ENCODE measurements at regions not wholly inside any gene's neighbourhood (a gene's known extent, or its start where the extent isn't known, plus 50 kb on each side); places are given as distances from the start of the nearest gene placed in this dataset.

GRCh38 chr4:129550281-129550785, 454.4 kb downstream of the C4orf33 start:
- Histone ChIP-seq H3K27ac (ENCODE audit: low read depth, low read length, poor library complexity, severe bottlenecking) (no peak overlapping the region), H3K9me3 (ENCODE audit: low read depth, low read length, poor library complexity, severe bottlenecking) (no peaks in the 10 kb centered on the region), H3K36me3 (ENCODE audit: insufficient read depth, low read length, poor library complexity, severe bottlenecking) (no peaks in the 10 kb centered on the region), H3K27me3 (replicated peaks; ENCODE audit: insufficient read depth, low read depth, low read length, poor library complexity) (no peaks in the 10 kb centered on the region), H3K4me3 (ENCODE audit: low read depth, low read length, poor library complexity, severe bottlenecking) (no peak overlapping the region), H3K4me1 (ENCODE audit: insufficient read depth, low read length, poor library complexity, severe bottlenecking) (no peaks in the 10 kb centered on the region)
- no peak for DNase-seq (ENCODE audit: low spot score)
- CTCF ChIA-PET: no interaction called here
- BruUV-seq (replicated peaks): no TSS peak
- intact Hi-C loops (cut with micrococcal nuclease; ENCODE audit: unreplicated experiment): no loop called here
- POLR2A ChIA-PET (ENCODE audit: low non-redundant PET): no interaction called here
- TF ChIP-seq CTCF (conservative IDR thresholded peaks at IDR 0.05; ENCODE audit: low read depth, low read length): no peak

- Histone ChIP-seq H3K27ac (ENCODE audit: low read depth, low read length, poor library complexity, severe bottlenecking) (no peak overlapping the region), H3K9me3 (ENCODE audit: low read depth, low read length, poor library complexity, severe bottlenecking) (no peaks in the 10 kb centered on the region), H3K36me3 (ENCODE audit: insufficient read depth, low read length, poor library complexity, severe bottlenecking) (no peaks in the 10 kb centered on the region), H3K27me3 (replicated peaks; ENCODE audit: insufficient read depth, low read depth, low read length, poor library complexity) (no peaks in the 10 kb centered on the region), H3K4me3 (ENCODE audit: low read depth, low read length, poor library complexity, severe bottlenecking) (no peak overlapping the region), H3K4me1 (ENCODE audit: insufficient read depth, low read length, poor library complexity, severe bottlenecking) (no peaks in the 10 kb centered on the region)
- TF ChIP-seq CTCF (conservative IDR thresholded peaks at IDR 0.05; ENCODE audit: low read depth, low read length) (no peak), EZH2 (IDR thresholded peaks at IDR 0.05; ENCODE audit: borderline replicate concordance, low read depth, low read length, poor library complexity, severe bottlenecking) (no peak)
- CTCF ChIA-PET: no interaction called here
- no TSS peak for BruUV-seq (replicated peaks)
- no peak for DNase-seq (ENCODE audit: low spot score)
- intact Hi-C loops (cut with micrococcal nuclease; ENCODE audit: unreplicated experiment): no loop called here
- POLR2A ChIA-PET (ENCODE audit: low non-redundant PET): no interaction called here
Measured at GRCh38 chr4:129561280-129561679, 465.3 kb downstream of the C4orf33 start.

- BruUV-seq (replicated peaks): no TSS peak
- no peak for DNase-seq (ENCODE audit: low spot score)
- ChIA-PET CTCF (no interaction called here), POLR2A (ENCODE audit: low non-redundant PET) (no interaction called here)
- intact Hi-C loops (cut with micrococcal nuclease; ENCODE audit: unreplicated experiment): no loop called here
- no peak for TF ChIP-seq CTCF (conservative IDR thresholded peaks at IDR 0.05; ENCODE audit: low read depth, low read length)
- TF ChIP-seq EZH2 (IDR thresholded peaks at IDR 0.05; ENCODE audit: borderline replicate concordance, low read depth, low read length, poor library complexity, severe bottlenecking): no peak
- Histone ChIP-seq H3K36me3 (ENCODE audit: insufficient read depth, low read length, poor library complexity, severe bottlenecking) (no peaks in the 10 kb centered on the region), H3K27ac (ENCODE audit: low read depth, low read length, poor library complexity, severe bottlenecking) (no peak overlapping the region), H3K27me3 (replicated peaks; ENCODE audit: insufficient read depth, low read depth, low read length, poor library complexity) (no peaks in the 10 kb centered on the region), H3K9me3 (ENCODE audit: low read depth, low read length, poor library complexity, severe bottlenecking) (no peaks in the 10 kb centered on the region), H3K4me1 (ENCODE audit: insufficient read depth, low read length, poor library complexity, severe bottlenecking) (no peaks in the 10 kb centered on the region), H3K4me3 (ENCODE audit: low read depth, low read length, poor library complexity, severe bottlenecking) (no peak overlapping the region)
Measured at GRCh38 chr4:129561886-129562671, 466.1 kb downstream of the C4orf33 start.

Data from A673 (cell line).